Thyroid gland (tissue), 4 donors: ENCODE measurements at regions not wholly inside any gene's neighbourhood (a gene's known extent, or its start where the extent isn't known, plus 50 kb on each side); places are given as distances from the start of the nearest gene placed in this dataset.

Source experiments
- DNase-seq, 2 donors: peaks; one replicate each; pipeline ENCODE4 v3.0.0-alpha.2; 2019
- H3K27ac ChIP-seq, 3 donors: fragments of 200-600 bp; sonication (generic); 1 replicate in 2 of 3; 2 replicates in 1 of 3; pipeline ENCODE4 v1.5.1; 2016 to 2019; ENCODE audit warnings: mild to moderate bottlenecking in 1 of 3, moderate library complexity in 1 of 3
- H3K27me3 ChIP-seq: fragments of 200-600 bp; sonication (generic); one replicate; pipeline ENCODE4 v1.5.1; 2019
- H3K36me3 ChIP-seq, 2 donors: fragments of 200-600 bp; sonication (generic); one replicate each; pipeline ENCODE4 v1.5.1; 2016 to 2019
- H3K4me1 ChIP-seq, 2 donors: fragments of 200-600 bp; sonication (generic); one replicate each; pipeline ENCODE4 v1.5.1; 2017 to 2019
- H3K4me3 ChIP-seq, 3 donors: fragments of 200-600 bp; sonication (generic); replicated peaks in 1 of 3; 1 replicate in 2 of 3; 2 replicates in 1 of 3; pipeline ENCODE4 v1.5.1; 2016; ENCODE audit warnings: mild to moderate bottlenecking in 1 of 3
- H3K9me3 ChIP-seq: fragments of 200-600 bp; sonication (generic); one replicate; pipeline ENCODE4 v1.5.1; 2017
- CTCF ChIP-seq, 6 experiments: fragments of 200-600 bp in 3 of 6; fragments of 450-650 bp in 3 of 6; sonication (generic) in 3 of 6; IDR thresholded peaks; one replicate each; pipeline ENCODE4 v1.5.1; 2016 to 2019; ENCODE audit warnings: antibody characterized with exemption in 6 of 6, mild to moderate bottlenecking in 2 of 6, inconsistent platforms in 1 of 6, moderate library complexity in 1 of 6
- POLR2A ChIP-seq, 2 donors: fragments of 450-650 bp; IDR thresholded peaks; one replicate each; pipeline ENCODE4 v1.6.1; 2017; ENCODE audit warnings: antibody characterized with exemption in 2 of 2, mild to moderate bottlenecking in 2 of 2, moderate library complexity in 1 of 2
- WGBS, 2 donors: methylation state at CpG; one replicate each; pipeline ENCODE4 v1.1.5; 2017; 5-methylcytosine and 5-hydroxymethylcytosine counted together
- intact Hi-C: fragments of 100-400 bp; cut with DNase I; formaldehyde crosslinking; loops from one replicate; pipeline ENCODE4 v1.15.1; 2023

- H3K4me3 ChIP-seq, result no peak overlapping the region
- H3K4me1 ChIP-seq, result no peaks in the 10 kb centered on the region
- no peaks in the 10 kb centered on the region for H3K9me3 ChIP-seq
- whole genome bisulfite sequencing, 2 donors, result 45 to 54% methylated on average over 2 of the region's 2 CpGs
- H3K27ac ChIP-seq, result no peak overlapping the region
- H3K36me3 ChIP-seq, result no peaks in the 10 kb centered on the region
- no peaks in the 10 kb centered on the region for H3K27me3 ChIP-seq
- intact Hi-C loops, result no loop called here
- TF ChIP-seq CTCF (IDR thresholded peaks at IDR 0.05) (no peak), POLR2A (IDR thresholded peaks at IDR 0.05) (no peak)
- no peak for DNase-seq
Measured at GRCh38 chr2:188645986-188646385, 328.2 kb upstream of the COL3A1 start.

- TF ChIP-seq CTCF (IDR thresholded peaks at IDR 0.05), result no peak
- no peak for TF ChIP-seq POLR2A (IDR thresholded peaks at IDR 0.05)
- 81 to 85% methylated on average over 3 of the region's 3 CpGs for WGBS, 2 donors
- H3K36me3 ChIP-seq, result no peaks in the 10 kb centered on the region
Measured at GRCh38 chr2:188647430-188648070, 326.6 kb upstream of the COL3A1 start.

GRCh38 chr2:188659656-188660406 is 314.3 kb upstream of the COL3A1 start:
- no peak overlapping the region for H3K4me3 ChIP-seq
- H3K27me3 ChIP-seq, result no peaks in the 10 kb centered on the region
- DNase-seq, result no peak
- TF ChIP-seq POLR2A (IDR thresholded peaks at IDR 0.05) (no peak), CTCF (IDR thresholded peaks at IDR 0.05) (no peak)
- intact Hi-C loops, result no loop called here
- no peaks in the 10 kb centered on the region for H3K9me3 ChIP-seq
- H3K4me1 ChIP-seq, result no peaks in the 10 kb centered on the region
- no peaks in the 10 kb centered on the region for H3K36me3 ChIP-seq
- no peak overlapping the region for H3K27ac ChIP-seq
- 97% methylated on average over 1 of the region's 1 CpG for WGBS, 2 donors

More at GRCh38 chr2:188647430-188648070, 326.6 kb upstream of the COL3A1 start:
- H3K4me1 ChIP-seq, result no peaks in the 10 kb centered on the region
- no peak for DNase-seq
- no peak overlapping the region for H3K4me3 ChIP-seq
- intact Hi-C loops, result no loop called here
- no peaks in the 10 kb centered on the region for H3K9me3 ChIP-seq
- no peaks in the 10 kb centered on the region for H3K27me3 ChIP-seq
- H3K27ac ChIP-seq, result no peak overlapping the region

GRCh38 chr2:188663301-188663700 is 310.9 kb upstream of the COL3A1 start:
- WGBS, 2 donors, result 81 to 90% methylated on average over 2 of the region's 2 CpGs

More at GRCh38 chr2:188663301-188663700, 310.9 kb upstream of the COL3A1 start:
- TF ChIP-seq POLR2A (IDR thresholded peaks at IDR 0.05) (no peak), CTCF (IDR thresholded peaks at IDR 0.05) (no peak)
- Histone ChIP-seq H3K4me3 (no peak overlapping the region), H3K27ac (no peak overlapping the region), H3K4me1 (no peaks in the 10 kb centered on the region), H3K9me3 (no peaks in the 10 kb centered on the region), H3K36me3 (no peaks in the 10 kb centered on the region), H3K27me3 (no peaks in the 10 kb centered on the region)
- intact Hi-C loops, result no loop called here
- DNase-seq, result no peak
